PC-9 (cell line): ENCODE measurements at regions not wholly inside any gene's neighbourhood (a gene's known extent, or its start where the extent isn't known, plus 50 kb on each side); places are given as distances from the start of the nearest gene placed in this dataset.

Source experiments
- BruUV-seq: library from RNA; stranded (reverse); fragments of 400-500 nt; replicated peaks from 2 replicates; lab custom pipeline; 2021; lab: Mats Ljungman, UMichigan
- CTCF ChIA-PET: fragments of 300-600 bp; sonication (Branson Sonifier 250); formaldehyde crosslinking; loops from one replicate; lab custom pipeline; 2022; ENCODE audit warnings: antibody characterized with exemption; lab: Charles Lee
- POLR2A ChIA-PET: fragments of 300-600 bp; sonication (Branson Sonifier 250); formaldehyde crosslinking; loops from one replicate; lab custom pipeline; 2022; ENCODE audit warnings: antibody characterized with exemption; ENCODE audit not compliant: unreplicated experiment; lab: Charles Lee
- DNase-seq, 2 experiments: peaks; one replicate each; pipeline versions ENCODE4 v3.0.0 to v3.0.0-alpha.2; 2015 to 2022; ENCODE audit warnings: mixed read lengths in 1 of 2
- H2AFZ ChIP-seq: fragments of 200-600 bp; sonication (generic); 2 replicates; pipeline ENCODE4 v1.8.1; 2017; ENCODE audit warnings: antibody characterized with exemption
- H3F3A ChIP-seq: fragments of 200-600 bp; sonication (generic); 2 replicates; pipeline ENCODE4 v1.8.1; 2017; ENCODE audit warnings: antibody characterized with exemption, mild to moderate bottlenecking, low read depth; ENCODE audit not compliant: insufficient read depth
- H3K27ac ChIP-seq: fragments of 200-600 bp; sonication (generic); 2 replicates; pipeline ENCODE4 v1.6.1; 2016; ENCODE audit warnings: mixed run types
- H3K27me3 ChIP-seq: fragments of 200-600 bp; sonication (generic); 2 replicates; pipeline ENCODE4 v1.6.1; 2016; ENCODE audit warnings: low read depth, mixed run types; ENCODE audit not compliant: insufficient read depth
- H3K36me3 ChIP-seq: fragments of 200-600 bp; sonication (generic); 2 replicates; pipeline ENCODE4 v1.6.1; 2016; ENCODE audit warnings: low read depth, mixed run types
- H3K4me1 ChIP-seq: fragments of 200-600 bp; sonication (generic); replicated peaks from 2 replicates; pipeline ENCODE4 v1.6.1; 2016; ENCODE audit warnings: mixed run types; ENCODE audit not compliant: insufficient read depth
- H3K4me2 ChIP-seq: fragments of 200-600 bp; sonication (generic); 2 replicates; pipeline ENCODE4 v1.6.1; 2017; ENCODE audit warnings: mixed run types
- H3K4me3 ChIP-seq: fragments of 200-600 bp; sonication (generic); 2 replicates; pipeline ENCODE4 v1.6.1; 2016; ENCODE audit warnings: mixed run types
- H3K79me2 ChIP-seq: fragments of 200-600 bp; sonication (generic); 2 replicates; pipeline ENCODE4 v1.6.1; 2017; ENCODE audit warnings: low read depth, mixed run types
- H3K9me2 ChIP-seq: fragments of 200-600 bp; sonication (generic); 2 replicates; pipeline ENCODE4 v1.8.1; 2017; ENCODE audit warnings: mild to moderate bottlenecking; ENCODE audit not compliant: insufficient read depth
- H3K9me3 ChIP-seq: fragments of 200-600 bp; sonication (generic); 2 replicates; pipeline ENCODE4 v1.8.1; 2016; ENCODE audit warnings: low read depth; ENCODE audit not compliant: insufficient read depth
- H4K20me1 ChIP-seq: fragments of 200-600 bp; sonication (generic); 2 replicates; pipeline ENCODE4 v1.8.1; 2017; ENCODE audit not compliant: insufficient read depth
- EZH2 ChIP-seq: fragments of 200-600 bp; sonication (generic); IDR thresholded peaks from 2 replicates; pipeline ENCODE4 v1.8.0; 2017; ENCODE audit warnings: antibody characterized with exemption, low read depth
- intact Hi-C: fragments of 100-400 bp; cut with micrococcal nuclease; formaldehyde crosslinking; loops from one replicate; pipeline ENCODE4 v1.10.0; 2022; ENCODE audit not compliant: unreplicated experiment
- TF ChIP-seq, protein P1 (sequence below): fragments of 200-600 bp; sonication (generic); conservative IDR thresholded peaks from 2 replicates; pipeline ENCODE4 v1.6.1; 2017; ENCODE audit warnings: mixed run types, antibody characterized with exemption, mild to moderate bottlenecking, moderate library complexity

DNA sequence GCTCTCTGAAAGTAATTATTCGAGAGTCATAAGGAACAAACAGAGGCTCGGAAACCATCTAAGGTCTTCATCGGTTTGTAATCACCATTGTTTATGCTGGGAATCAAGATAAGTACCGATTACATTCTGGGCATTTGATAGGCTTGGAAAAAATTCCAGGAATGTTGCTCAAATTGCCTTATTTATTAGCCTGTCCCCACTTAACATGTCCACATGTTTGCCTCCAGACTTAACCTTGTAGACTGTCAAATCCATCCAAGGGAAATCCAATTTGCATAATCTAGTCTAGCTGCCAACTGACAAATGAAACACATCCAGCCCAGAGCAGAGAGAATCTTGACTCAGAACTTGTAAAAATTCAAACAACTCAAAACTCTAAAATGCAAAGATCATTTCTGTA is 51.3 kb upstream of the TMC5 start:
- BruUV-seq, result no TSS peak
- no peaks in the 10 kb centered on the region for H3K9me3 ChIP-seq
- H3K4me2 ChIP-seq, result no peak overlapping the region
- H3K27ac ChIP-seq, result no peak overlapping the region
- no peaks in the 10 kb centered on the region for H4K20me1 ChIP-seq
- DNase-seq, result no peak
- intact Hi-C loops, result no loop called here
- H2AFZ ChIP-seq, result no peak overlapping the region
- ChIA-PET CTCF (no interaction called here), POLR2A (no interaction called here)
- no peaks in the 10 kb centered on the region for H3K36me3 ChIP-seq
- H3F3A ChIP-seq, result no peaks in the 10 kb centered on the region
- no peaks in the 10 kb centered on the region for H3K27me3 ChIP-seq
- H3K4me3 ChIP-seq, result no peak overlapping the region
- no peaks in the 10 kb centered on the region for H3K9me2 ChIP-seq
- TF ChIP-seq, protein P1, sequence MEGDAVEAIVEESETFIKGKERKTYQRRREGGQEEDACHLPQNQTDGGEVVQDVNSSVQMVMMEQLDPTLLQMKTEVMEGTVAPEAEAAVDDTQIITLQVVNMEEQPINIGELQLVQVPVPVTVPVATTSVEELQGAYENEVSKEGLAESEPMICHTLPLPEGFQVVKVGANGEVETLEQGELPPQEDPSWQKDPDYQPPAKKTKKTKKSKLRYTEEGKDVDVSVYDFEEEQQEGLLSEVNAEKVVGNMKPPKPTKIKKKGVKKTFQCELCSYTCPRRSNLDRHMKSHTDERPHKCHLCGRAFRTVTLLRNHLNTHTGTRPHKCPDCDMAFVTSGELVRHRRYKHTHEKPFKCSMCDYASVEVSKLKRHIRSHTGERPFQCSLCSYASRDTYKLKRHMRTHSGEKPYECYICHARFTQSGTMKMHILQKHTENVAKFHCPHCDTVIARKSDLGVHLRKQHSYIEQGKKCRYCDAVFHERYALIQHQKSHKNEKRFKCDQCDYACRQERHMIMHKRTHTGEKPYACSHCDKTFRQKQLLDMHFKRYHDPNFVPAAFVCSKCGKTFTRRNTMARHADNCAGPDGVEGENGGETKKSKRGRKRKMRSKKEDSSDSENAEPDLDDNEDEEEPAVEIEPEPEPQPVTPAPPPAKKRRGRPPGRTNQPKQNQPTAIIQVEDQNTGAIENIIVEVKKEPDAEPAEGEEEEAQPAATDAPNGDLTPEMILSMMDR, result no peak
- TF ChIP-seq EZH2, result no peak
- no peaks in the 10 kb centered on the region for H3K79me2 ChIP-seq
- H3K4me1 ChIP-seq, result no peaks in the 10 kb centered on the region

DNA sequence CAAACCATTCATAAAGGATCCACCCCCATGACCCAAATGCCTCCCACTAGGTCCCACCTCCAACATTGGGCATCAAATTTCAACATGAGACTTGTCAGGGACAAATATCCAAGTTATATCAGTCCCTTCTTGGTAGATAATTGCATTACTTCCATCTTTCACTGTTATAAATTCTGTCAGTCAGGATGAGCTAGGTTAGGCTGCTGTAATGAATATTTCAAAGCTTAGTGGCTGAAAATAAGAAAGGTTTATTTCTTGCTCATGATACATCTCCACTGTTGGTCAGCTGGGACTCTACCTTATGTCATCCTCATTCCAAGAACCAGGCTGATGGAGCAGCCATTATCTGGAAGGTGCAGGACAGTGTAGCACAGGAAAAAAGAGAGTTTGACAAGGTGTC is 50.3 kb upstream of the TMC5 start:
- Histone ChIP-seq H3K4me3 (no peak overlapping the region), H3K4me1 (no peaks in the 10 kb centered on the region), H3K36me3 (no peaks in the 10 kb centered on the region), H4K20me1 (no peaks in the 10 kb centered on the region; the same call in 1 of the 2 replicates), H3K9me2 (no peaks in the 10 kb centered on the region), H3F3A (no peaks in the 10 kb centered on the region), H2AFZ (no peak overlapping the region), H3K79me2 (no peaks in the 10 kb centered on the region), H3K4me2 (no peak overlapping the region), H3K27ac (no peak overlapping the region), H3K27me3 (no peaks in the 10 kb centered on the region), H3K9me3 (no peaks in the 10 kb centered on the region)
- BruUV-seq, result no TSS peak
- POLR2A ChIA-PET, result no interaction called here
- intact Hi-C loops, result no loop called here
- no peak for TF ChIP-seq EZH2
- TF ChIP-seq, protein P1, result no peak
- DNase-seq, result no peak
- CTCF ChIA-PET, result no interaction called here
